Common myeloid progenitor, CD34-positive (primary cell): ENCODE measurements at regions not wholly inside any gene's neighbourhood (a gene's known extent, or its start where the extent isn't known, plus 50 kb on each side); places are given as distances from the start of the nearest gene placed in this dataset.

Experiments used
- CTCF ChIA-PET: fragments of 350-600 bp; sonication (Branson Sonifier 250); formaldehyde crosslinking; loops from one replicate; lab custom pipeline; 2021; ENCODE audit warnings: antibody characterized with exemption; lab: Charles Lee
- POLR2A ChIA-PET: fragments of 350-600 bp; sonication (Branson Sonifier 250); formaldehyde crosslinking; loops from one replicate; lab custom pipeline; 2021; ENCODE audit warnings: antibody characterized with exemption; lab: Charles Lee
- DNase-seq, 3 donors: peaks; one replicate each; pipeline versions ENCODE4 v3.0.0 to v3.0.0-alpha.2; 2013
- H3K27ac ChIP-seq, 2 experiments: 1 replicate in 1 of 2; 2 replicates in 1 of 2; pipeline ENCODE4 v1.7.0; 2013; ENCODE audit warnings: inconsistent platforms in 2 of 2, low read length in 2 of 2, mild to moderate bottlenecking in 2 of 2, low read depth in 1 of 2, moderate library complexity in 1 of 2; ENCODE audit not compliant: severe bottlenecking in 2 of 2, insufficient read depth in 1 of 2, poor library complexity in 1 of 2
- H3K27me3 ChIP-seq, 5 experiments: replicated peaks in 2 of 5; 1 replicate in 3 of 5; 2 replicates in 2 of 5; pipeline versions ENCODE4 v1.6.1 to v1.7.0; 2013; ENCODE audit warnings: low read length in 4 of 5, mild to moderate bottlenecking in 2 of 5, moderate library complexity in 2 of 5, inconsistent platforms in 1 of 5; ENCODE audit not compliant: insufficient read depth in 5 of 5, control insufficient read depth in 4 of 5
- H3K36me3 ChIP-seq, 4 experiments: 1 replicate in 2 of 4; 2 replicates in 2 of 4; pipeline versions ENCODE4 v1.6.1 to v1.7.0; 2013; ENCODE audit warnings: low read length in 3 of 4, control low read depth in 1 of 4, mild to moderate bottlenecking in 1 of 4; ENCODE audit not compliant: control insufficient read depth in 4 of 4, insufficient read depth in 4 of 4
- H3K4me1 ChIP-seq, 4 experiments: 1 replicate in 3 of 4; 2 replicates in 1 of 4; pipeline versions ENCODE4 v1.6.1 to v1.7.1; 2013; ENCODE audit warnings: low read length in 3 of 4, mild to moderate bottlenecking in 3 of 4, control low read depth in 1 of 4, inconsistent platforms in 1 of 4, moderate library complexity in 1 of 4; ENCODE audit not compliant: control insufficient read depth in 4 of 4, insufficient read depth in 4 of 4; ENCODE audit errors: control extremely low read depth in 1 of 4
- H3K4me3 ChIP-seq, 7 experiments: 1 replicate in 4 of 7; 2 replicates in 3 of 7; pipeline versions ENCODE4 v1.5.1 to v1.7.0; 2013; ENCODE audit warnings: mild to moderate bottlenecking in 7 of 7, low read length in 6 of 7, moderate library complexity in 6 of 7, inconsistent platforms in 2 of 7, low read depth in 2 of 7, control low read depth in 1 of 7; ENCODE audit not compliant: insufficient read depth in 4 of 7, control insufficient read depth in 1 of 7; ENCODE audit errors: extremely low read depth in 1 of 7
- H3K9me3 ChIP-seq, 5 experiments: 1 replicate in 4 of 5; 2 replicates in 1 of 5; pipeline versions ENCODE4 v1.6.1 to v1.7.1; 2013; ENCODE audit warnings: low read length in 4 of 5, mild to moderate bottlenecking in 2 of 5, inconsistent platforms in 1 of 5, low read depth in 1 of 5, moderate library complexity in 1 of 5; ENCODE audit not compliant: control insufficient read depth in 4 of 5, insufficient read depth in 2 of 5; ENCODE audit errors: control extremely low read depth in 1 of 5
- WGBS: methylation state at CpG from one replicate; pipeline ENCODE4 v1.1.5; 2013; ENCODE audit not compliant: insufficient coverage; 5-methylcytosine and 5-hydroxymethylcytosine counted together

GRCh38 chr10:117685431-117685830, 142.9 kb downstream of the EMX2 start:
- Histone ChIP-seq H3K27me3 (peaks cover 0 to 47% (median 10%) of the 10 kb centered on the region in 5 experiments), H3K36me3 (no peaks in the 10 kb centered on the region), H3K9me3 (no peaks in the 10 kb centered on the region), H3K4me1 (no peaks in the 10 kb centered on the region), H3K27ac (no peak overlapping the region), H3K4me3 (no peak overlapping the region)
- POLR2A ChIA-PET, result no interaction called here
- DNase-seq, result no peak
- CTCF ChIA-PET, result no interaction called here
- WGBS, result 82% methylated on average over 2 of the region's 3 CpGs

- Histone ChIP-seq H3K27me3 (peaks cover 0 to 47% (median 10%) of the 10 kb centered on the region in 5 experiments), H3K27ac (no peak overlapping the region), H3K4me1 (no peaks in the 10 kb centered on the region), H3K4me3 (no peak overlapping the region), H3K9me3 (no peaks in the 10 kb centered on the region), H3K36me3 (no peaks in the 10 kb centered on the region)
- no peak for DNase-seq
- ChIA-PET CTCF (no interaction called here), POLR2A (no interaction called here)
- 86% methylated on average over 3 of the region's 4 CpGs for WGBS
Observed at GRCh38 chr10:117686606-117687005, 144.1 kb downstream of the EMX2 start.

- no peak overlapping the region for H3K4me3 ChIP-seq
- H3K27me3 ChIP-seq, result peaks cover 0 to 44% (median 10%) of the 10 kb centered on the region in 5 experiments
- H3K27ac ChIP-seq, result no peak overlapping the region
- no peaks in the 10 kb centered on the region for H3K4me1 ChIP-seq
- ChIA-PET CTCF (no interaction called here), POLR2A (no interaction called here)
- 38% methylated on average over 1 of the region's 3 CpGs for WGBS
- H3K9me3 ChIP-seq, result no peaks in the 10 kb centered on the region
- no peak for DNase-seq
- no peaks in the 10 kb centered on the region for H3K36me3 ChIP-seq
Observed at GRCh38 chr10:117688358-117688757, 145.8 kb downstream of the EMX2 start.

GRCh38 chr10:117689566-117689965, 147.0 kb downstream of the EMX2 start:
- Histone ChIP-seq H3K9me3 (no peaks in the 10 kb centered on the region), H3K4me3 (no peak overlapping the region), H3K4me1 (no peaks in the 10 kb centered on the region), H3K36me3 (no peaks in the 10 kb centered on the region), H3K27ac (no peak overlapping the region), H3K27me3 (peaks cover 0 to 47% (median 10%) of the 10 kb centered on the region in 5 experiments)
- DNase-seq, result no peak
- POLR2A ChIA-PET, result no interaction called here
- CTCF ChIA-PET, result interaction anchor here (0.6 kb wide), 1 partner anchor 665 kb away, joined by 3 read pairs; no protein-coding TSS in a partner anchor
- WGBS, result 71% methylated on average over 4 of the region's 5 CpGs

- DNase-seq, result no peak
- no peaks in the 10 kb centered on the region for H3K36me3 ChIP-seq
- WGBS, result 91% methylated on average over 6 of the region's 6 CpGs
- ChIA-PET CTCF (interaction anchor here (0.6 kb wide), 1 partner anchor 664 kb away, joined by 3 read pairs; no protein-coding TSS in a partner anchor), POLR2A (no interaction called here)
- H3K9me3 ChIP-seq, result no peaks in the 10 kb centered on the region
- no peak overlapping the region for H3K27ac ChIP-seq
- H3K4me1 ChIP-seq, result no peaks in the 10 kb centered on the region
- no peak overlapping the region for H3K4me3 ChIP-seq
- peaks cover 0 to 44% (median 10%) of the 10 kb centered on the region in 5 experiments for H3K27me3 ChIP-seq
Observed at GRCh38 chr10:117690359-117690758, 147.8 kb downstream of the EMX2 start.

- POLR2A ChIA-PET, result no interaction called here
Observed at GRCh38 chr10:117694190-117694589, 151.6 kb downstream of the EMX2 start.

GRCh38 chr10:117697402-117697801, 154.9 kb downstream of the EMX2 start:
- Histone ChIP-seq H3K4me1 (no peaks in the 10 kb centered on the region), H3K9me3 (peaks cover 0 to 2% (median 0%) of the 10 kb centered on the region in 5 experiments), H3K27me3 (peaks cover 0 to 16% (median 0%) of the 10 kb centered on the region in 5 experiments), H3K4me3 (no peak overlapping the region), H3K27ac (no peak overlapping the region), H3K36me3 (no peaks in the 10 kb centered on the region)
- ChIA-PET CTCF (no interaction called here), POLR2A (interaction anchor here (0.6 kb wide), 1 partner anchor 38 kb away, joined by 3 read pairs; no protein-coding TSS in a partner anchor)
- no peak for DNase-seq
- WGBS, result no CpG with 5 or more reads among the region's 2 CpGs

More at GRCh38 chr10:117694190-117694589, 151.6 kb downstream of the EMX2 start:
- peaks cover 0 to 21% (median 0%) of the 10 kb centered on the region in 5 experiments for H3K27me3 ChIP-seq
- no peak for DNase-seq
- no peak overlapping the region for H3K27ac ChIP-seq
- H3K4me1 ChIP-seq, result no peaks in the 10 kb centered on the region
- WGBS, result 100% methylated on average over 6 of the region's 6 CpGs
- CTCF ChIA-PET, result interaction anchor here (0.9 kb wide), 1 partner anchor 12 kb away, joined by 3 read pairs; no protein-coding TSS in a partner anchor
- H3K36me3 ChIP-seq, result no peaks in the 10 kb centered on the region
- H3K9me3 ChIP-seq, result peaks cover 0 to 2% (median 0%) of the 10 kb centered on the region in 5 experiments
- no peak overlapping the region for H3K4me3 ChIP-seq
